Peyer's patch (tissue), 4 donors: ENCODE measurements at regions not wholly inside any gene's neighbourhood (a gene's known extent, or its start where the extent isn't known, plus 50 kb on each side); places are given as distances from the start of the nearest gene placed in this dataset.

ENCODE experiments used
- POLR2A ChIP-seq, 2 donors: fragments of 450-650 bp; IDR thresholded peaks; one replicate each; pipeline ENCODE4 v1.5.1; 2017; ENCODE audit warnings: antibody characterized with exemption in 2 of 2, mild to moderate bottlenecking in 2 of 2, moderate library complexity in 2 of 2
- TF ChIP-seq, protein P1 (sequence below), 6 experiments: fragments of 450-650 bp in 4 of 6; fragments of 200-600 bp in 2 of 6; sonication (generic) in 1 of 6; IDR thresholded peaks; one replicate each; pipeline ENCODE4 v1.5.1; 2017 to 2019; ENCODE audit warnings: antibody characterized with exemption in 6 of 6, mild to moderate bottlenecking in 3 of 6, moderate library complexity in 1 of 6

DNA sequence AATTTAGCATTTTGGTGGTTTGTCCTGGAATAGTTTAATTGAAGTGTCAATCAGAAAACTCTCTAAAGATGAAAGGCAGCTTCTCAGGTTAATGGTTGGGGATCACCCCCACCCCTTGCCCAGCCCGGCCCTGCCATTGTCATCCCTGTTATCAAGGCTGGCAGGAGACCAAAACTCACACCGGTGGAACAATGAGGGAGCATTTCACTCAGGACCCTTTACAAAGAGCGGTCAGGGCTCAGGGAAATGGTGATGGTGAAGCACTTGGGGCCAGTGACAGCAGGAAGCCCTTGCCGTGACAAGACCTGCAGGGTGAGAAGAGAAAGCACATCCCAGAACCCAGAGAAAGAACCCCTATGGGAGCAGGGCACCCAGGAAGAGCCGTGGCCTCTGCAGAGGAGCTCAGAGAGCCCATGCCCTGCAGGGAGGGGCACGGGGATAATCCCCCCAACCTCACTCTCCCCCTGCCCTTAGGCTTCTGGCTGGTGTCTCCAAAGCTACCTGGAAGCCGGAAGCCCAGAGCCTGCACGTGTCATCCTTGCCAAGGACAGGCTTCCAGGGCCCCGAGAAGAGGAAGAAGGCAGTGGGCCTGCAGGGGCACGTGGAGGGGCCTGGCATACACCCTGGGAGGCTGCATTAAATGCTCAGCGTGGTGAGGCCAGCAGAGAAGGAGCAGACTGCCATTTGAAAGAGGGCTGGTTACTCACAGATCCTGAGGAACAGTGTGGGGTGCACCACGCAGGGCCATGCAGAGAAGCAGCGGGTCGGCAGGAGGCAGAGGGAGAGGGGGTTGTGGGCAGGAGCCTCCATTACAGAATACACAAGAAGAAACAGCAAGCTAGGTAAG, 80.6 kb upstream of the PRR20G start:
- TF ChIP-seq, protein P1, sequence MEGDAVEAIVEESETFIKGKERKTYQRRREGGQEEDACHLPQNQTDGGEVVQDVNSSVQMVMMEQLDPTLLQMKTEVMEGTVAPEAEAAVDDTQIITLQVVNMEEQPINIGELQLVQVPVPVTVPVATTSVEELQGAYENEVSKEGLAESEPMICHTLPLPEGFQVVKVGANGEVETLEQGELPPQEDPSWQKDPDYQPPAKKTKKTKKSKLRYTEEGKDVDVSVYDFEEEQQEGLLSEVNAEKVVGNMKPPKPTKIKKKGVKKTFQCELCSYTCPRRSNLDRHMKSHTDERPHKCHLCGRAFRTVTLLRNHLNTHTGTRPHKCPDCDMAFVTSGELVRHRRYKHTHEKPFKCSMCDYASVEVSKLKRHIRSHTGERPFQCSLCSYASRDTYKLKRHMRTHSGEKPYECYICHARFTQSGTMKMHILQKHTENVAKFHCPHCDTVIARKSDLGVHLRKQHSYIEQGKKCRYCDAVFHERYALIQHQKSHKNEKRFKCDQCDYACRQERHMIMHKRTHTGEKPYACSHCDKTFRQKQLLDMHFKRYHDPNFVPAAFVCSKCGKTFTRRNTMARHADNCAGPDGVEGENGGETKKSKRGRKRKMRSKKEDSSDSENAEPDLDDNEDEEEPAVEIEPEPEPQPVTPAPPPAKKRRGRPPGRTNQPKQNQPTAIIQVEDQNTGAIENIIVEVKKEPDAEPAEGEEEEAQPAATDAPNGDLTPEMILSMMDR (IDR thresholded peaks at IDR 0.05), result no peak
- TF ChIP-seq POLR2A (IDR thresholded peaks at IDR 0.05), result no peak
